Mammary epithelial cell (primary cell): ENCODE measurements at regions not wholly inside any gene's neighbourhood (a gene's known extent, or its start where the extent isn't known, plus 50 kb on each side); places are given as distances from the start of the nearest gene placed in this dataset.

Experiments used
- CTCF ChIP-seq, 2 donors: IDR thresholded peaks in 1 of 2; conservative IDR thresholded peaks in 1 of 2; 2 replicates each; pipeline ENCODE4 v1.5.1; 2011 to 2012; ENCODE audit warnings: inconsistent platforms in 2 of 2, low read length in 2 of 2, mild to moderate bottlenecking in 2 of 2, control low read depth in 1 of 2, low read depth in 1 of 2; ENCODE audit not compliant: insufficient read depth in 1 of 2; ENCODE audit errors: extremely low read depth in 1 of 2
- EZH2 ChIP-seq: IDR thresholded peaks from 2 replicates; pipeline ENCODE4 v1.6.1; 2012; ENCODE audit warnings: low read length, inconsistent platforms, borderline replicate concordance

GRCh38 chr1:198440842-198441241 lies 99.6 kb downstream of the ATP6V1G3 start:
- no peak for TF ChIP-seq EZH2
- no peak for TF ChIP-seq CTCF (conservative IDR thresholded peaks at IDR 0.05 in 1 of 2, IDR thresholded peaks at IDR 0.05 in 1 of 2; ENCODE audit: extremely low read depth in 1 of 2, insufficient read depth in 1 of 2, low read depth in 1 of 2, low read length in 2 of 2)
